GM18505 (cell line): ENCODE measurements at regions not wholly inside any gene's neighbourhood (a gene's known extent, or its start where the extent isn't known, plus 50 kb on each side); places are given as distances from the start of the nearest gene placed in this dataset.
A peak's percentile ranks its signal among the peaks of the same experiment; 100 is the strongest.

Experiments used
- ATAC-seq: cut with Tn5 transposase; IDR thresholded peaks from one replicate; pipeline ENCODE4 v1.9.1; 2021; ENCODE audit not compliant: unreplicated experiment
- POLR2A ChIP-seq: IDR thresholded peaks from 4 replicates; pipeline ENCODE4 v1.6.1; 2011; ENCODE audit warnings: borderline replicate concordance; ENCODE audit not compliant: insufficient read depth, insufficient read length; ENCODE audit errors: extremely low read depth

- ATAC-seq, result no peak
- TF ChIP-seq POLR2A, result no peak
Measured at GRCh38 chr13:40186041-40186440, 480.4 kb downstream of the FOXO1 start.

GRCh38 chr13:40186626-40187323 is 479.7 kb downstream of the FOXO1 start:
- TF ChIP-seq POLR2A, result no peak
- no peak for ATAC-seq

GRCh38 chr13:40187324-40187795 is 479.1 kb downstream of the FOXO1 start:
- no peak for TF ChIP-seq POLR2A
- no peak for ATAC-seq

GRCh38 chr13:40187841-40188591 is 478.4 kb downstream of the FOXO1 start:
- ATAC-seq, result no peak
- TF ChIP-seq POLR2A, result no peak

GRCh38 chr13:40189426-40189825 is 477.0 kb downstream of the FOXO1 start:
- TF ChIP-seq POLR2A, result no peak
- no peak for ATAC-seq

GRCh38 chr13:40189898-40190630 is 476.4 kb downstream of the FOXO1 start:
- ATAC-seq, result no peak
- no peak for TF ChIP-seq POLR2A

- no peak for TF ChIP-seq POLR2A
- ATAC-seq, result peak; percentile 77
Measured at GRCh38 chr13:40190641-40191100, 475.8 kb downstream of the FOXO1 start.

- ATAC-seq, result no peak
- no peak for TF ChIP-seq POLR2A
Measured at GRCh38 chr13:40191186-40191980, 475.1 kb downstream of the FOXO1 start.

GRCh38 chr13:40192452-40192851 is 474.0 kb downstream of the FOXO1 start:
- ATAC-seq, result no peak
- no peak for TF ChIP-seq POLR2A

GRCh38 chr13:40192858-40193257 is 473.6 kb downstream of the FOXO1 start:
- TF ChIP-seq POLR2A, result no peak
- no peak for ATAC-seq

- ATAC-seq, result no peak
- no peak for TF ChIP-seq POLR2A
Measured at GRCh38 chr13:40193286-40194223, 472.9 kb downstream of the FOXO1 start.

- no peak for TF ChIP-seq POLR2A
- no peak for ATAC-seq
Measured at GRCh38 chr13:40194224-40194806, 472.1 kb downstream of the FOXO1 start.

GRCh38 chr13:40197049-40197448 is 469.4 kb downstream of the FOXO1 start:
- ATAC-seq, result no peak
- no peak for TF ChIP-seq POLR2A
